ENCODE measurements at regions not wholly inside any gene's neighbourhood (a gene's known extent, or its start where the extent isn't known, plus 50 kb on each side); places are given as distances from the start of the nearest gene placed in this dataset.

DNA sequence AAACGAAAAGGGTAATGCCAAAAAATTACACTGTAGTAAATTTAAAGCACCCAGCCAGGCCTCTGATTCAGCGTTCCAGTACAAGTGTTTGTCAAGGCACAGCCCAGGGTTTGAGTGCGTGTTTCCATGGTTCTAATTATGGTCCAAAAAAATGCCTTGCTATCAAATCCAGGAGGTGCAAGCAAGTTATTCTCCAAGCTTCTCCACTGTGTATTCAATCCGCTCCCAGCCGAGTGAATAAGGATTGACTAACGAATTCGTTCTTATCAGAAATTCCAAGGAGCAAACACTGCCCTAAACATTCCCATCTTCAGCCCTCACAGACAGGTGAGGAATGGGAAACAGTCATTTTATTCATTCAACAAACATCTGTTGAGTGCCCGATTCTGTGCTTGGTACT is 103.3 kb upstream of the WWC1 start:
- ChIA-PET CTCF (no interaction called here), POLR2A (no interaction called here)
- Mint-ChIP-seq H3K36me3 (ENCODE audit: insufficient read depth, unreplicated experiment) (no peaks in the 10 kb centered on the region), H3K27ac (ENCODE audit: low read depth, unreplicated experiment) (no peak overlapping the region), H3K4me3 (ENCODE audit: unreplicated experiment) (no peak overlapping the region), H3K9me3 (ENCODE audit: unreplicated experiment) (no peaks in the 10 kb centered on the region), H3K27me3 (ENCODE audit: insufficient read depth, unreplicated experiment) (no peaks in the 10 kb centered on the region), H3K4me1 (ENCODE audit: insufficient read depth, unreplicated experiment) (peaks cover 6% of the 10 kb centered on the region)
- TF ChIP-seq, protein P1, sequence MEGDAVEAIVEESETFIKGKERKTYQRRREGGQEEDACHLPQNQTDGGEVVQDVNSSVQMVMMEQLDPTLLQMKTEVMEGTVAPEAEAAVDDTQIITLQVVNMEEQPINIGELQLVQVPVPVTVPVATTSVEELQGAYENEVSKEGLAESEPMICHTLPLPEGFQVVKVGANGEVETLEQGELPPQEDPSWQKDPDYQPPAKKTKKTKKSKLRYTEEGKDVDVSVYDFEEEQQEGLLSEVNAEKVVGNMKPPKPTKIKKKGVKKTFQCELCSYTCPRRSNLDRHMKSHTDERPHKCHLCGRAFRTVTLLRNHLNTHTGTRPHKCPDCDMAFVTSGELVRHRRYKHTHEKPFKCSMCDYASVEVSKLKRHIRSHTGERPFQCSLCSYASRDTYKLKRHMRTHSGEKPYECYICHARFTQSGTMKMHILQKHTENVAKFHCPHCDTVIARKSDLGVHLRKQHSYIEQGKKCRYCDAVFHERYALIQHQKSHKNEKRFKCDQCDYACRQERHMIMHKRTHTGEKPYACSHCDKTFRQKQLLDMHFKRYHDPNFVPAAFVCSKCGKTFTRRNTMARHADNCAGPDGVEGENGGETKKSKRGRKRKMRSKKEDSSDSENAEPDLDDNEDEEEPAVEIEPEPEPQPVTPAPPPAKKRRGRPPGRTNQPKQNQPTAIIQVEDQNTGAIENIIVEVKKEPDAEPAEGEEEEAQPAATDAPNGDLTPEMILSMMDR (IDR thresholded peaks at IDR 0.05; ENCODE audit: unreplicated experiment): no peak
- BruUV-seq (replicated peaks): no TSS peak
- no peak for DNase-seq (ENCODE audit: unreplicated experiment)
- intact Hi-C loops (cut with micrococcal nuclease): no loop called here

DNA sequence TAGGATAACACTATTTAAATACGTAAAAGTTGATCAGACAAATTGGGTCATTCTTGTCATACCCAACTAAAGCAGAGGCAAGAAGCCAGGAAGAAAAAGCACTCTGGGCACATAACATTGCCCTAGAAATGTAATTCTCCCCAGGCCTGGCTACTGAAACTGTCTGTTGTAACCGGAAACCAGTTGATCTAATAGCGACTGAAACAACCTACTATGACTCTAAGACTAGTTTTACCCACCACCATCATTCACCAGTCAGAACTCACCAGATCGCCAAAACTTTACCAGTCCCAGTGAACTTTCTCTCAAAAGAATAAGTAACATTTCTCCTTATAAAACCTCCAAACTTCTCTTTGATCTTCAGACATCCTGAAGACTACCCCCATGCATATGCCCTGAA is 99.3 kb upstream of the WWC1 start:
- Mint-ChIP-seq H3K27me3 (ENCODE audit: insufficient read depth, unreplicated experiment) (no peaks in the 10 kb centered on the region), H3K4me1 (ENCODE audit: insufficient read depth, unreplicated experiment) (no peaks in the 10 kb centered on the region), H3K9me3 (ENCODE audit: unreplicated experiment) (no peaks in the 10 kb centered on the region), H3K4me3 (ENCODE audit: unreplicated experiment) (no peak overlapping the region), H3K36me3 (ENCODE audit: insufficient read depth, unreplicated experiment) (no peaks in the 10 kb centered on the region), H3K27ac (ENCODE audit: low read depth, unreplicated experiment) (no peak overlapping the region)
- no peak for DNase-seq (ENCODE audit: unreplicated experiment)
- TF ChIP-seq, protein P1 (IDR thresholded peaks at IDR 0.05; ENCODE audit: unreplicated experiment): no peak
- ChIA-PET CTCF (interaction anchor here (0.7 to 7.0 kb wide), 2 partner anchors 8 to 27 kb away, joined by 4 to 37 read pairs; no protein-coding TSS in a partner anchor), POLR2A (interaction anchor here (0.7 kb wide), 1 partner anchor 195 kb away, joined by 3 read pairs; no protein-coding TSS in a partner anchor)
- intact Hi-C loops (cut with micrococcal nuclease): no loop called here
- no TSS peak for BruUV-seq (replicated peaks)

DNA sequence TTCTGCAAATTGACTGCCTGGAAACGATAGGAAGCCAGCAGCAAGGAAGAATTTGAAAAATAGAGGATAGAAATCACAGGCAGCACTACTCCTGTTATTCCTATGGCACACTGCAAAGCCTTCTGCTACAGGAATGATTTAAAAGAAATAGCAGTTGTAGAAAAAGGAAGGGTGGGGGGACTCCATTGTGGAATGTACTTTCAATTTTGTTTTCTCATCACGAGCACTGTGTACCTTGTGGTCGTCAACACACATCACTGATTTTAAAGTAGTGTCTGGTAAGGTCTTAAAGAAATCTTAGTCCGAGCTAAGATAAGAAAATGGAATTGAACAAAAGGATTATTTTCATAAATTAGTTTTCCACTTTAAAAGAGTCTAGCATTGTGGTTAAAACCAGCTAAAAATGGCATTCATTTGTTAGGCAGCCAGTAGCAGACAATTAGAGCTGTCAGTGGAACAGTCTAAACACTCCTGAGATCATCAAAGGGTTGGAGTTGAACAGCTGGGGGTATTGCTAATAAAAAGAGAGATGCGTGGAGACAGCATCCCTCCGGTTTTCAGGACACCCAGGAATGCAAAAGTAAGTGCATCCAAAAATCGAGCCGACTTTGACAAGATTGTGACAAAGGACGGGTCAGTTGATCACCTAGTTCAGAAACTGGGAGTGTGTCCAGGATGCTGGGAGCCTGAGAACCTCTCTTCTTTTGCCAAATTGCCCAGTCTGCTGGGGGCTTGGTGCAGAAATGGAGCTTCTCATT is 97.8 kb upstream of the WWC1 start:
- TF ChIP-seq, protein P1 (IDR thresholded peaks at IDR 0.05; ENCODE audit: unreplicated experiment): no peak
- BruUV-seq (replicated peaks): no TSS peak
- Mint-ChIP-seq H3K9me3 (ENCODE audit: unreplicated experiment) (no peaks in the 10 kb centered on the region), H3K36me3 (ENCODE audit: insufficient read depth, unreplicated experiment) (no peaks in the 10 kb centered on the region), H3K27ac (ENCODE audit: low read depth, unreplicated experiment) (no peak overlapping the region), H3K27me3 (ENCODE audit: insufficient read depth, unreplicated experiment) (no peaks in the 10 kb centered on the region), H3K4me3 (ENCODE audit: unreplicated experiment) (no peak overlapping the region), H3K4me1 (ENCODE audit: insufficient read depth, unreplicated experiment) (no peaks in the 10 kb centered on the region)
- intact Hi-C loops (cut with micrococcal nuclease): no loop called here
- POLR2A ChIA-PET: interaction anchor here (0.5 kb wide), 1 partner anchor 33 kb away, joined by 4 read pairs; no protein-coding TSS in a partner anchor
- no peak for DNase-seq (ENCODE audit: unreplicated experiment)
- CTCF ChIA-PET: interaction anchor here (0.6 to 7.0 kb wide), 2 partner anchors 26 to 249 kb away, joined by 3 to 37 read pairs; no protein-coding TSS in a partner anchor

DNA sequence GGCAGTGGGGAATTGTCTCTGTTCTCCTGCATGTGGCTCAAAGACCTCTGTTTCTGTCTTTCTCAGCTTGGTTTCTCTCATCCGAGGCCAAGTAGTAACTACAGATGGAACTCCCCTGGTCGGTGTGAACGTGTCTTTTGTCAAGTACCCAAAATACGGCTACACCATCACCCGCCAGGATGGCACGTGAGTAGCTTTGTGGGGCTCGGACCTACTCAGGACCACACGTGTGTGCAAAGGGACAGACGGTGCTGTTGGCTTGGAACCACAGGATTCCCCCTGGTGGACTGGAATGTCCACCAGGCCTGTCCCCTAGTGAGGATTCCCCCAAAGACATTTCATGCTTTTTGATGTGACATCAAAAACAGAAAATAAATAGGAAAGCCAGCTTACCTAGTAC is 96.3 kb upstream of the WWC1 start:
- ChIA-PET POLR2A (no interaction called here), CTCF (interaction anchor here (0.6 to 7.0 kb wide), 3 partner anchors 23 to 612 kb away, joined by 5 to 37 read pairs (median 5); no protein-coding TSS in a partner anchor)
- H3K27me3 Mint-ChIP-seq (ENCODE audit: insufficient read depth, unreplicated experiment): no peaks in the 10 kb centered on the region
- no peaks in the 10 kb centered on the region for H3K36me3 Mint-ChIP-seq (ENCODE audit: insufficient read depth, unreplicated experiment)
- no peak overlapping the region for H3K27ac Mint-ChIP-seq (ENCODE audit: low read depth, unreplicated experiment)
- no peak overlapping the region for H3K4me3 Mint-ChIP-seq (ENCODE audit: unreplicated experiment)
- H3K9me3 Mint-ChIP-seq (ENCODE audit: unreplicated experiment): no peaks in the 10 kb centered on the region
- BruUV-seq (replicated peaks): no TSS peak
- intact Hi-C loops (cut with micrococcal nuclease): no loop called here
- H3K4me1 Mint-ChIP-seq (ENCODE audit: insufficient read depth, unreplicated experiment): no peaks in the 10 kb centered on the region
- no peak for DNase-seq (ENCODE audit: unreplicated experiment)
- TF ChIP-seq, protein P1 (IDR thresholded peaks at IDR 0.05; ENCODE audit: unreplicated experiment): no peak

Data from MCF 10A (cell line).